Activated T-helper 2 cell treated with anti-CD3 and anti-CD28 coated beads, Interferon-gamma antibody, Interleukin-2, Interleukin-4, amounts not matched to agents 10 μg/mL and 5 μg/mL and 100 μg/mL, durations not matched to agents 14 hours and 24 hours and 36 hours (primary cell): ENCODE measurements at regions not wholly inside any gene's neighbourhood (a gene's known extent, or its start where the extent isn't known, plus 50 kb on each side); places are given as distances from the start of the nearest gene placed in this dataset.

ENCODE experiments used
- DNase-seq: peaks from one replicate; pipeline ENCODE4 v3.0.0; 2021; ENCODE audit warnings: low spot score
- H3K27ac Mint-ChIP-seq: one replicate; pipeline ENCODE4 v1.8.0; 2021; ENCODE audit warnings: mixed read lengths
- H3K27me3 Mint-ChIP-seq: one replicate; pipeline ENCODE4 v1.8.0; 2021; ENCODE audit warnings: low read depth, mixed read lengths
- H3K36me3 Mint-ChIP-seq: one replicate; pipeline ENCODE4 v1.8.0; 2021; ENCODE audit warnings: low read depth, mixed read lengths
- H3K4me1 Mint-ChIP-seq: one replicate; pipeline ENCODE4 v1.8.0; 2021; ENCODE audit warnings: low read depth, mixed read lengths
- H3K4me3 Mint-ChIP-seq: one replicate; pipeline ENCODE4 v1.8.0; 2021; ENCODE audit warnings: low read depth, mild to moderate bottlenecking, moderate library complexity, mixed read lengths
- H3K9me3 Mint-ChIP-seq: one replicate; pipeline ENCODE4 v1.8.0; 2021; ENCODE audit warnings: mixed read lengths
- intact Hi-C: fragments of 100-400 bp; cut with micrococcal nuclease; formaldehyde crosslinking; loops from one replicate; pipeline ENCODE4 v1.15.1; 2023

- Mint-ChIP-seq H3K4me1 (no peaks in the 10 kb centered on the region), H3K27ac (no peak overlapping the region)
- intact Hi-C loops: no loop called here
These were observed 299.7 kb upstream of the ANO3 start for GRCh38 chr11:26032241-26032640.

GRCh38 chr11:26035696-26036095, 296.2 kb upstream of the ANO3 start:
- Mint-ChIP-seq H3K9me3 (peaks cover 17% of the 10 kb centered on the region), H3K4me1 (no peaks in the 10 kb centered on the region), H3K27me3 (no peaks in the 10 kb centered on the region), H3K4me3 (no peak overlapping the region), H3K36me3 (no peaks in the 10 kb centered on the region), H3K27ac (no peak overlapping the region)
- DNase-seq: no peak
- intact Hi-C loops: no loop called here

More at GRCh38 chr11:26032241-26032640, 299.7 kb upstream of the ANO3 start:
- Mint-ChIP-seq H3K36me3 (no peaks in the 10 kb centered on the region), H3K27me3 (no peaks in the 10 kb centered on the region), H3K9me3 (peaks cover 17% of the 10 kb centered on the region), H3K4me3 (no peak overlapping the region)
- no peak for DNase-seq

DNA sequence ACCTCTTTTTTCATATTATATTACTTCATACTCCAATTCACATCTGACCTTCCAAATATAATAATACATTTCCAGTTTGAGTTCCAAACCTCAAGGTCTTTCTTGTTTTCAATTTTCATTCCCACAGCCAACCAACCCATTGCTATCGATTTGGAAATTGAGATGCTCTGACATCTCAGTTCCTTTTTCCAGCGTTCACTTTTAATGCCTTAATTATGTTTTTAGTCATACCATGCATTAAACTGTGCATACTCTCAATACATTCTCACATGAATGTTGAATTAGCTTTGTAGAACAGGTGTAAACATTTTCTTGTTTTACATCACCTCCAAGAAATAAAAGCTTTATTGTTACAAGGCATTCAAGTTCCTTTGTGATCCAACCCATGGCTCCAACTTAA, 294.2 kb upstream of the ANO3 start:
- Mint-ChIP-seq H3K9me3 (peaks cover 17% of the 10 kb centered on the region), H3K4me1 (no peaks in the 10 kb centered on the region), H3K27me3 (no peaks in the 10 kb centered on the region), H3K36me3 (no peaks in the 10 kb centered on the region), H3K27ac (no peak overlapping the region), H3K4me3 (no peak overlapping the region)
- intact Hi-C loops: no loop called here
- DNase-seq: no peak

DNA sequence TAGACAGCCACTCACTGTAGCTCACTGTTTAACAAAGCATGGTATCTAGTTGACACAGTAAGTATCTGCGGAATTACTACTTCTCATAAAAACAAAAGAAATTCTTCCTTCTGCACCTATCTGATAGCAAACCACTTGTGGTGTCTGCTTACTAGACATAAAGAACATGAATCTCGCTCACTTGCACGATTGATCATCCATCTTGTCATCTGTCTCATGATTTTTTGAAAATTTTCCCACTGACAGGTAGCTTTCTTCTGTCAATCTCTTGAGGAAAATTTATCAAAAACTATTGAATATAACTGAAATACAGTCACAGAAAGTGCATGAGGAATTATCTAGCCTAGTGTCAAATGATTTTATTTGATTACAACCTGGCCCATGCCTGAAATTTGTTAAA, 291.6 kb upstream of the ANO3 start:
- H3K4me3 Mint-ChIP-seq: no peak overlapping the region
- intact Hi-C loops: no loop called here
- peaks cover 13% of the 10 kb centered on the region for H3K9me3 Mint-ChIP-seq
- DNase-seq: no peak
- no peaks in the 10 kb centered on the region for H3K4me1 Mint-ChIP-seq
- H3K27ac Mint-ChIP-seq: no peak overlapping the region
- H3K27me3 Mint-ChIP-seq: no peaks in the 10 kb centered on the region
- no peaks in the 10 kb centered on the region for H3K36me3 Mint-ChIP-seq

DNA sequence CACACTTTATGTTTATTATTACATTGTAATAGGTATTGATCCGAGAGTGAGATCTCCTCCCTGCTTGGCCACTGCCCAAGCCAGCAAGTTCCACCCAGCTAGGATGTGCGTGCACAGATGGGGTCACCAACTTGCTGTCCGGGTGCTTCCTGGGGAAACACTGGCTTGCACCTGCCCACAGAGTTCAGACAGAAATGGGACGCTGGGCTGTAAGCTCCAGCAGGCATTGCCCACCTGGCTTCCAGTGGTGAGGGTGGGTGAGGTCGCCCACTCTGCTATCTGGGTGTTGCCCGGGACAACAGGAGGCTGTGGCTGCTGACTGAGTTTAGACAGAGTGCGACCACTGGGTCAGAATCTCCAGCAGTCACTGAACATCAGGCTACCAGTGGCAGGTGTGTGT, 289.8 kb upstream of the ANO3 start:
- DNase-seq: no peak
- Mint-ChIP-seq H3K9me3 (peaks cover 9% of the 10 kb centered on the region), H3K4me3 (no peak overlapping the region), H3K27me3 (no peaks in the 10 kb centered on the region), H3K4me1 (no peaks in the 10 kb centered on the region), H3K27ac (no peak overlapping the region), H3K36me3 (no peaks in the 10 kb centered on the region)
- intact Hi-C loops: no loop called here

DNA sequence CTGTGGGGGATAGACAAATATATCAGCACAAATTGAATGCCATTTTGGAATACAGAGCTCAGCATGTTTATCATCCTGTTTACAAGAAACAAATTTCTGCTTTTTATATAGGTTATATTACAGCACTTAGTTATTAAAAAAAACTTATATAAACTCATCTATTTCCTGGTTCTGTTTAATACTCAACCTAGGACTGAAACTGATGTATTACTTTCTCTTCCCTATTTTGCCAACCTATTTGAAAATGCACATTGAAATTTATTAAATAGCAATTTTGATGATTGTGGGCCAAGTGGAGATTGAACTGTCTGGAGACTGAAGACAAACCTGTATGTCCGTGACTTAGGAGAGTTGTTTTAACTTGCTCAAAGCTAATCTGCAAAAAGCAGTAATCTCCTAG, 288.3 kb upstream of the ANO3 start:
- Mint-ChIP-seq H3K27ac (no peak overlapping the region), H3K9me3 (peaks cover 12% of the 10 kb centered on the region), H3K36me3 (no peaks in the 10 kb centered on the region), H3K4me3 (no peak overlapping the region), H3K4me1 (no peaks in the 10 kb centered on the region), H3K27me3 (no peaks in the 10 kb centered on the region)
- intact Hi-C loops: no loop called here
- DNase-seq: no peak

- Mint-ChIP-seq H3K27ac (no peak overlapping the region), H3K27me3 (no peaks in the 10 kb centered on the region), H3K36me3 (no peaks in the 10 kb centered on the region), H3K9me3 (peaks cover 16% of the 10 kb centered on the region), H3K4me1 (no peaks in the 10 kb centered on the region), H3K4me3 (no peak overlapping the region)
- intact Hi-C loops: no loop called here
- no peak for DNase-seq
These were observed 287.5 kb upstream of the ANO3 start for GRCh38 chr11:26044389-26044788.

- no peaks in the 10 kb centered on the region for H3K36me3 Mint-ChIP-seq
- no peak overlapping the region for H3K4me3 Mint-ChIP-seq
- no peak for DNase-seq
- intact Hi-C loops: no loop called here
- no peak overlapping the region for H3K27ac Mint-ChIP-seq
- no peaks in the 10 kb centered on the region for H3K4me1 Mint-ChIP-seq
- H3K9me3 Mint-ChIP-seq: peaks cover 20% of the 10 kb centered on the region
- no peaks in the 10 kb centered on the region for H3K27me3 Mint-ChIP-seq
These were observed 286.8 kb upstream of the ANO3 start for GRCh38 chr11:26045082-26045481.

- Mint-ChIP-seq H3K9me3 (peaks cover 20% of the 10 kb centered on the region), H3K27ac (no peak overlapping the region), H3K36me3 (no peaks in the 10 kb centered on the region), H3K27me3 (no peaks in the 10 kb centered on the region), H3K4me1 (no peaks in the 10 kb centered on the region), H3K4me3 (no peak overlapping the region)
- DNase-seq: no peak
- intact Hi-C loops: no loop called here
These were observed 283.7 kb upstream of the ANO3 start for GRCh38 chr11:26048271-26048670.

DNA sequence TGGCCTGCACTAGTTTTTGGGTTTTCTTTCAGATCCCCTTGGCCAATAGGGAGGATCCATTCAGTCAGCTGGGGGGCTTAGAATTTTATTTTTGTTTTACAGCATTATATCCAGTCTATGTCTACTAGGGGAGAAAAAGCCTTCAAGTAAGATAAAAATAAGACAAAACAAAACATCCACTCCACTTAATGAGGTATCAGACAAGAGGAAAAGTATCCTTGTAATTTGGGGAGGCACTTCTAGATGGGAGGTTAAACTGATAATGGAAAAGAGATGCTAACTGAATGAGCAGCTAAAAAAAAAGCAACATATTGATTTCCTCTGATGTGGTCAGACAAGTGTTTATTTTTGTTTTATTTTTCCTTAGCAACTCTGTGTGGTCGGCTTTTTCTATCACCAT, 278.0 kb upstream of the ANO3 start:
- H3K27me3 Mint-ChIP-seq: no peaks in the 10 kb centered on the region
- no peak overlapping the region for H3K27ac Mint-ChIP-seq
- no peak overlapping the region for H3K4me3 Mint-ChIP-seq
- H3K4me1 Mint-ChIP-seq: no peaks in the 10 kb centered on the region
- H3K9me3 Mint-ChIP-seq: peaks cover 15% of the 10 kb centered on the region
- DNase-seq: no peak
- intact Hi-C loops: no loop called here
- H3K36me3 Mint-ChIP-seq: no peaks in the 10 kb centered on the region

- H3K27me3 Mint-ChIP-seq: no peaks in the 10 kb centered on the region
- no peaks in the 10 kb centered on the region for H3K36me3 Mint-ChIP-seq
- no peak overlapping the region for H3K4me3 Mint-ChIP-seq
- DNase-seq: no peak
- intact Hi-C loops: no loop called here
- H3K4me1 Mint-ChIP-seq: no peaks in the 10 kb centered on the region
- H3K27ac Mint-ChIP-seq: no peak overlapping the region
- H3K9me3 Mint-ChIP-seq: no peaks in the 10 kb centered on the region
These were observed 269.3 kb upstream of the ANO3 start for GRCh38 chr11:26062660-26063059.

GRCh38 chr11:26063915-26064314, 268.0 kb upstream of the ANO3 start:
- intact Hi-C loops: no loop called here
- no peak for DNase-seq
- no peak overlapping the region for H3K27ac Mint-ChIP-seq
- peaks cover 3% of the 10 kb centered on the region for H3K9me3 Mint-ChIP-seq
- no peak overlapping the region for H3K4me3 Mint-ChIP-seq
- H3K4me1 Mint-ChIP-seq: no peaks in the 10 kb centered on the region
- no peaks in the 10 kb centered on the region for H3K36me3 Mint-ChIP-seq
- no peaks in the 10 kb centered on the region for H3K27me3 Mint-ChIP-seq

GRCh38 chr11:26065944-26066343, 266.0 kb upstream of the ANO3 start:
- H3K9me3 Mint-ChIP-seq: peaks cover 3% of the 10 kb centered on the region
- intact Hi-C loops: no loop called here

DNA sequence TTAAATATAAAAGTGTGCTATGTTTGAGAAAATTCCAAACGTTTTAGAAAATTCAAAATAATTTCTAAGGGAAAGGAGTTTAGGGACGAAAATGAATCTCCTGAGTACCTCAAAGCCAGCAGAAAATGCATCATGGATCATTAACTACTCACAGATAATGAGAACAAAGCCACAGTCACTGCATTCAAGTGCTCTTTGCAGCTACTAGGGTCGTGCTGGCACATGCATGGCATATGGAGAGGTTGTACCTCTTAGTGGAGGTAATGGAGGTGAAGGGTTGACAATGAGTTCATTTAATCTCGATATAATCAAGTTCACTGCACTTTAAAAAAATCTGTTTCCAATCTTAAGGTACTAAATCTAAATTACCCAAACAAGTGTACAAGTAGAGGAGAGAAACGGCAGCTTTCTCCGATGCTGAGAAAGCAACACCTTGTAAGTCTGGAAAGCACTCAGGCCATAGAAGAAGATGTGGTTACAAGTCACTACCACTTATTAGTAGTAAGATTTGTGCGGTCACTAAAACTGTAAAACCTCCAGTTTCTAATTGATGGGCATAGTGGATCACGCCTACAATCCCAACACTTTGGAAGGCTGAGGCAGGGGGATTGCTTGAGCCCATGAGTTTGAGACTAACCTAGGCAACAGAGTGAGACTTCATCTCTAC, 261.1 kb upstream of the ANO3 start:
- H3K27me3 Mint-ChIP-seq: no peaks in the 10 kb centered on the region
- H3K36me3 Mint-ChIP-seq: no peaks in the 10 kb centered on the region
- H3K4me3 Mint-ChIP-seq: no peak overlapping the region
- no peak for DNase-seq
- intact Hi-C loops: no loop called here
- peaks cover 3% of the 10 kb centered on the region for H3K9me3 Mint-ChIP-seq
- H3K4me1 Mint-ChIP-seq: no peaks in the 10 kb centered on the region
- no peak overlapping the region for H3K27ac Mint-ChIP-seq

More at GRCh38 chr11:26065944-26066343, 266.0 kb upstream of the ANO3 start:
- DNase-seq: no peak
- Mint-ChIP-seq H3K27ac (no peak overlapping the region), H3K27me3 (no peaks in the 10 kb centered on the region), H3K4me1 (no peaks in the 10 kb centered on the region), H3K4me3 (no peak overlapping the region), H3K36me3 (no peaks in the 10 kb centered on the region)
